Adrenal gland (tissue), 9 donors: ENCODE measurements at regions not wholly inside any gene's neighbourhood (a gene's known extent, or its start where the extent isn't known, plus 50 kb on each side); places are given as distances from the start of the nearest gene placed in this dataset.

Experiments
- DNase-seq, 7 donors: peaks; one replicate each; pipeline ENCODE4 v3.0.0-alpha.2; 2019 to 2020
- H3K27ac ChIP-seq, 5 donors: fragments of 200-600 bp; sonication (generic) in 4 of 5; 1 replicate in 3 of 5; 2 replicates in 2 of 5; pipeline versions ENCODE4 v1.5.1 to v1.8.0; 2016 to 2020; ENCODE audit warnings: mild to moderate bottlenecking in 1 of 5
- H3K27me3 ChIP-seq: fragments of 200-600 bp; 2 replicates; pipeline ENCODE4 v1.8.0; 2021
- H3K36me3 ChIP-seq, 2 donors: fragments of 200-600 bp; replicated peaks in 1 of 2; 1 replicate in 1 of 2; 2 replicates in 1 of 2; pipeline versions ENCODE4 v1.5.1 to v1.8.0; 2018 to 2022
- H3K4me1 ChIP-seq, 2 donors: fragments of 200-600 bp; replicated peaks in 1 of 2; 1 replicate in 1 of 2; 2 replicates in 1 of 2; pipeline versions ENCODE4 v1.5.1 to v1.8.0; 2018 to 2021
- H3K4me3 ChIP-seq, 4 donors: fragments of 200-600 bp; sonication (generic) in 3 of 4; one replicate each; pipeline ENCODE4 v1.5.1; 2016 to 2018
- H3K9me3 ChIP-seq, 3 donors: fragments of 200-600 bp; sonication (generic) in 1 of 3; replicated peaks in 1 of 3; 1 replicate in 2 of 3; 2 replicates in 1 of 3; pipeline versions ENCODE4 v1.5.1 to v1.8.0; 2016 to 2021
- CTCF ChIP-seq, 6 experiments: fragments of 450-650 bp in 4 of 6; fragments of 200-600 bp in 2 of 6; sonication (generic) in 1 of 6; IDR thresholded peaks; 1 replicate in 5 of 6; 2 replicates in 1 of 6; pipeline versions ENCODE4 v1.5.1 to v1.8.0; 2016 to 2021; ENCODE audit warnings: antibody characterized with exemption in 6 of 6, mild to moderate bottlenecking in 2 of 6, moderate library complexity in 1 of 6
- POLR2A ChIP-seq, 2 donors: fragments of 450-650 bp; IDR thresholded peaks; one replicate each; pipeline ENCODE4 v1.6.1; 2017; ENCODE audit warnings: antibody characterized with exemption in 2 of 2, mild to moderate bottlenecking in 2 of 2, moderate library complexity in 1 of 2
- WGBS, 4 donors: extraction: QIAGEN DNeasy Blood & Tissue Kit in 2 of 4; methylation state at CpG; one replicate each; pipeline versions ENCODE4 v1.1.5 to v1.1.7; 2013 to 2017; 5-methylcytosine and 5-hydroxymethylcytosine counted together
- intact Hi-C, 2 donors: fragments of 100-400 bp; cut with DNase I; formaldehyde crosslinking; loops; one replicate each; pipeline versions ENCODE4 v1.14.1 to v1.15.0; 2022 to 2023
- donor health status: healthy with polysubstance abuse.
- donor health status: Bipolar disorder and iron deficiency.
- donor health status: DM: yes; HTN: yes; CAD: no.
- donor health status: DM: no; HTN: no; CAD: no.
- donor health status: DM: no; HTN: no; CAD: no.

DNA sequence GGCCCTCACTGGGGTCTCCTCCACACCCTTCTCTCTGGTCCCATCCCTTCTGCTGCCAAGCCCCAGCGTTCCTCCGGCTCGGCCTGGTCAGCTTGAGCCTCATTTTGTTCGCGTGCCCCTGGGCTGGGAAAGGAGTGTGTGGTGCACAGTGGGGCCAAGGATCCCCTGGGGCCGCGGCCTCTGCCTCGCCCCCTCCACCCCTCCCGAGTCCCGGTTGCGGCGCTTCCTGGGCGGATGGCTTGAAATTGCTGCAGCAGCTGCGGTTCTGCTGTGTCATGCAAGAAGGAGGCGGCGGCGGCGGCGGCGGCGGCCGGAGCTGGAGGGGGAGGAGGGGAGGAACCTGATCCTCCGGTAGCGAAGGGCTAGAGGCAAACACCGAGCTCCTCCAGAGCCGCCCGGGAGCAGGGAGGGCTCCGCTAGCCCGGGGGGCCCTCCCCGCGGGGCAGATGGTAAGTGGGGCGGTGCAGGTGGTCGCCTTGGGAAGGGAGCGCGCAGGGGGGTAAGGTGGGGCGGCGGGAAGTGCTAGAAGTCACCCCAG, 217.8 kb upstream of the MKLN1 start:
- WGBS, 4 donors: 0 to 1% (median 0%) methylated on average over 12 to 37 of the region's 37 CpGs
- peak overlapping the region; percentile 94 to 99 (median 97) for H3K27ac ChIP-seq

GRCh38 chr7:131110297-131111080, 217.2 kb upstream of the MKLN1 start:
- no peaks in the 10 kb centered on the region for H3K27me3 ChIP-seq
- no peaks in the 10 kb centered on the region for H3K9me3 ChIP-seq
- H3K36me3 ChIP-seq: no peaks in the 10 kb centered on the region
- peak in 6 of 7 donors; percentile 38 to 73 (median 48) for DNase-seq
- 11 to 21% (median 15%) methylated on average over 12 of the region's 12 CpGs for WGBS, 4 donors
- TF ChIP-seq CTCF (IDR thresholded peaks at IDR 0.05): no peak
- no peak for TF ChIP-seq POLR2A (IDR thresholded peaks at IDR 0.05)
- peaks cover 22 to 31% of the 10 kb centered on the region in 2 donors for H3K4me1 ChIP-seq
- H3K27ac ChIP-seq: peak overlapping the region; percentile 94 to 99 (median 97)
- intact Hi-C loops: no loop called here
- peak overlapping the region; percentile 43 to 80 (median 75) for H3K4me3 ChIP-seq

More for the DNA sequence above, 217.8 kb upstream of the MKLN1 start:
- H3K4me3 ChIP-seq: peak overlapping the region; percentile 71 to 80 (median 75)
- no peaks in the 10 kb centered on the region for H3K36me3 ChIP-seq
- H3K9me3 ChIP-seq: no peaks in the 10 kb centered on the region
- H3K27me3 ChIP-seq: no peaks in the 10 kb centered on the region
- peak; percentile 42 to 84 for TF ChIP-seq POLR2A (IDR thresholded peaks at IDR 0.05)
- no peak for TF ChIP-seq CTCF (IDR thresholded peaks at IDR 0.05)
- H3K4me1 ChIP-seq: peaks cover 22 to 34% of the 10 kb centered on the region in 2 donors
- peak; percentile 69 to 88 (median 81) for DNase-seq
- intact Hi-C loops: loop anchor here in 1 of 2 donors (10.0 kb wide), 1 partner anchor 195 kb away; no protein-coding TSS in a partner anchor

DNA sequence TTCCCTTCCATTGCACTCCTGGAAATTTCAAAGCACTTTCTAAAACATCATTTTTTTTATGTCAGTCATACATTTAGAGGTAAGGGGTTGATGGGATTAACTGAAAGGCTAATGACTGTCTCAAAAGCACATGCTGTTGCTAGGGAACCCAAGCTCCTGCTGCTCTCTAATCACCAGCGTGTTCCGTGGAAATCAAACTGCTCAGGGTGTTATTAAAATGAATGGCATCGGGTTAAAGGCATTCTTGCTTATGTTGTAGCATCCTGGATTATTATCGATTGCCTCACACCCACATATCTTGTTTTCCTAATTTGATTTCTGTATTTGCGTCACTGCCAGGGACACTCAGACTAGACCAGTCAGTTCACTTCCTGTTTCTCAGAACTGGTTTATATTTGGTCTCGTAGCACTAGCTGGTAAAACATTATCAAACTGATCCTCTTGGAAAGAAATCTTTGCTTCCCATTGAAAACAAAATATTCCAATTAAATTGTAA, 216.5 kb upstream of the MKLN1 start:
- Histone ChIP-seq H3K36me3 (no peaks in the 10 kb centered on the region), H3K27me3 (no peaks in the 10 kb centered on the region), H3K27ac (peak overlapping the region in 4 of 5 donors; percentile 96 to 99 (median 98)), H3K4me1 (peaks cover 22 to 31% of the 10 kb centered on the region in 2 donors), H3K9me3 (no peaks in the 10 kb centered on the region), H3K4me3 (peak overlapping the region in 2 of 4 donors; percentile 79 to 80)
- 5 to 24% (median 13%) methylated on average over 6 of the region's 6 CpGs for WGBS, 4 donors
- intact Hi-C loops: no loop called here
- TF ChIP-seq POLR2A (IDR thresholded peaks at IDR 0.05) (no peak), CTCF (IDR thresholded peaks at IDR 0.05) (no peak)
- DNase-seq: peak in 3 of 7 donors; percentile 26 to 72 (median 52)

GRCh38 chr7:131111792-131112191, 215.9 kb upstream of the MKLN1 start:
- intact Hi-C loops: no loop called here

More at GRCh38 chr7:131111792-131112191, 215.9 kb upstream of the MKLN1 start:
- H3K9me3 ChIP-seq: no peaks in the 10 kb centered on the region
- H3K27me3 ChIP-seq: no peaks in the 10 kb centered on the region
- 55 to 67% (median 57%) methylated on average over 3 of the region's 3 CpGs for WGBS, 4 donors
- no peaks in the 10 kb centered on the region for H3K36me3 ChIP-seq
- no peak for DNase-seq
- peak overlapping the region in 2 of 5 donors; percentile 27 to 99 for H3K27ac ChIP-seq
- H3K4me3 ChIP-seq: peak overlapping the region in 1 of 4 donors; percentile 80
- TF ChIP-seq CTCF (IDR thresholded peaks at IDR 0.05) (no peak), POLR2A (IDR thresholded peaks at IDR 0.05) (no peak)
- H3K4me1 ChIP-seq: peaks cover 22 to 31% of the 10 kb centered on the region in 2 donors
